Skin epidermis (tissue), 12 donors: ENCODE measurements at regions not wholly inside any gene's neighbourhood (a gene's known extent, or its start where the extent isn't known, plus 50 kb on each side); places are given as distances from the start of the nearest gene placed in this dataset.

Source experiments
- H3K27ac ChIP-seq, 21 experiments: fragments of 200-600 bp; sonication (generic) in 11 of 21; one replicate each; pipeline ENCODE4 v1.5.0; 2020; ENCODE audit warnings: mild to moderate bottlenecking in 3 of 21, inconsistent platforms in 2 of 21, moderate library complexity in 2 of 21
- H3K4me3 ChIP-seq, 7 experiments: fragments of 200-600 bp; sonication (generic) in 2 of 7; one replicate each; pipeline ENCODE4 v1.5.0; 2020; ENCODE audit warnings: inconsistent platforms in 2 of 7, mild to moderate bottlenecking in 2 of 7, moderate library complexity in 1 of 7

DNA sequence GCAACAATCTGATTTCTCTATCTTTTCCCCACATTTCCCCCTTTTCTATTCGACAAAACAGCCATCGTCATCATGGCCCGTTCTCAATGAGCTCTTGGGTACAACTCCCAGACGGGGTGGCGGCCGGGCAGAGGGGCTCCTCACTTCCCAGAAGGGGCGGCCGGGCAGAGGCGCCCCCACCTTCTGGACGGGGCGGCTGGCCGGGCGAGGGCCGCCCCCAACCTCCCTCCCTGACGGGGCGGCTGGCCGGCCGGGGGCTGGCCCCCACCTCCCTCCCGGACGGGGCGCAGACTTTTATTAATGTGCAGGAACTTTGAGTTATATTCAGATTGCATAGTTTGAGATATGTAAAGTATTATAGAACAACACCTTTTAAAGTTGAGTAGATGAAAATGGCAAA is 64.4 kb upstream of the HPGD start:
- H3K4me3 ChIP-seq, result no peak overlapping the region

DNA sequence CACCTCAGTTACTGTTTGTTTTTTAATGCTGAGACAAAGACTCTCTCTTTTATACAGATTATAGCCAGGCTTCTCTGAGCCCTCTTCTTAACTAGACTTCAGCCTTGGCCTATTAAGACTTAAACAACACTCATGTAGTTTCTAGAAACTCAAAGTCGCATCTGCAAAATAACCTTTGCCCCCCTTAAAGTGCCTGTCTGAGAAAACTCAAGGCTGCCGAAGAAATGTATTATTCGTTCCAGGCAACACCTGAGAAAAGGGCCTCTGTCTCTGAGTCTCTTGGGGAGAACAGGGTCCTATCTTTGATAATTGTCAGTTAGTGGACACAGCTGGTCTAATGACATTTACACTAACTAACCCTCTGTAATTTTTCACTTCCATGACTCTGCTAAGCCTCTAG is 60.8 kb upstream of the HPGD start:
- H3K4me3 ChIP-seq, result no peak overlapping the region
- H3K27ac ChIP-seq, result no peak overlapping the region

More for the DNA sequence above, 64.4 kb upstream of the HPGD start:
- H3K27ac ChIP-seq, result no peak overlapping the region

DNA sequence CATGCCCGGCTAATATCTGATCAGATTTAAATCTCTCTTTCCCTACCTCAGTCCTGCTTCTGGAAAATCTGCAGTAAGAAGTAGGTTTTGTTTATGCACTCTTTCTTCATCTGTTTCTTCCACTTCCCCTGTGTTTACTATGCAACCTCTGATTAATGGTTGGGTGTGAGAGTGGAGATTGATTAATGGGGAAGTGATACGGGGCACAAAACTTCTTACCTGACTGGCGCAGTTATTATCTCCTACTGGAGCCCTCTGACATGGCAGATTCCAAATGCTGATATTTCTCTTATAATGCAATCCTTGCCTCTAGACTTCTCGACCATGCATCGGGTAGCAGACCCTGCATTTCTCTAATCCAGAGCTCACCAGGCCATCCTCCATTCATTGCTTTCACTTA is 60.2 kb upstream of the HPGD start:
- Histone ChIP-seq H3K27ac (peak overlapping the region in 1 of 21 experiments; percentile 24), H3K4me3 (no peak overlapping the region)

DNA sequence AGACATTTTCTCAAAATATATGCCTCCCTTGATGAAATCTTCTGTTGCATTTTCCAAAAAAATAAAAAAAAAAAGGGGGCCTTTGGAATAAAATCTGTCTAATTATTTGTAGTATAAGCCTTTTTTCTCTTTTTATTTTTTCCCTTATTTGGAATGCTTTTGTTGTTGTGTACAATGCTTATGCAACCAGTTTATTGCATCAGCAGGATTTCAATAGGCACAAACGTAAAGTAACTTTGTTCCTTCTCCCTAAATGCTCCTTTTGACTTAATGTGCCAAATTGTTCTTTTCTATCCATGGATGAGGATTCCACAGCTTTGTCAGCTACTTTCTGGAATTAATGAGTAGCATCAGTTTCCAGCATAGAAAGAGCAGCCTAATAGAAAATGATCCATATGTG is 59.6 kb upstream of the HPGD start:
- Histone ChIP-seq H3K4me3 (no peak overlapping the region), H3K27ac (peak overlapping the region in 1 of 21 experiments; percentile 24)

DNA sequence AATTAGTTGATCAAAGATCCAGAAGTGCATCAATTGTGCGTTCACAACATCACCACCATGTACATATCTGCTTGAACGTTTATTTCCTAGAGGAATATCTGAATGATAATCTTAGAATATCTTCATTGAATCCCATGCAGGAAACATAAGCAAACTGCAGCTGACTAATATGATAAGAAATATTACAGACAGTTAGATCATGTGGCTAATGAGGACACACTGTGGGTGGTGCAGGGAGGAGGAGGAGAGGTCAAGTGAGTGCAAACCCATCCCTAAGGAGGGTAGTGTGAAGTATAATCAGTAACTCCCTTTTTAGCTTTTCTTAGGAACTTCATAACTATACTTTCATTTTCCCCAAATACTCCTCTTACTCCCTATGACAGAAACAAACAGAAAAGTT is 58.3 kb upstream of the HPGD start:
- no peak overlapping the region for H3K27ac ChIP-seq

DNA sequence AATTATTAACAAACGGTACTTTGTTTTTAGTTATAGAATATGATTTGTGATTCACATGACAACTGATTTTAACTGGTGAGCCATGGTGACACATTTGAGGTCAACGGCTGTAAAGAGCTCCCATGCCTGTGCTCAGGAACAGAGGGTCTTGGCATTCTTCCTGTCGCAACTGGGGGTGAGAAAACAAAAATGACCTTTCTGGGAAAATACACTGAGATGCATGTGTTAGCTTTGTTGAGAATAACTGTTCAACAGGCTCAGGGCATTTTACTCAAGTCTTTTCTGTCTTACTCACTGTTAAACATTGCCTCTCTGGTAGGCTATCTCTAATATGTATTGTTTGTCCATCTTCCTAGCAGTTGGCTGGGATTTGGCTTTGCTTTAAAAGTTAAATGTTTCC is 57.1 kb upstream of the HPGD start:
- Histone ChIP-seq H3K27ac (no peak overlapping the region), H3K4me3 (no peak overlapping the region)

More for the DNA sequence above, 58.3 kb upstream of the HPGD start:
- H3K4me3 ChIP-seq, result no peak overlapping the region

DNA sequence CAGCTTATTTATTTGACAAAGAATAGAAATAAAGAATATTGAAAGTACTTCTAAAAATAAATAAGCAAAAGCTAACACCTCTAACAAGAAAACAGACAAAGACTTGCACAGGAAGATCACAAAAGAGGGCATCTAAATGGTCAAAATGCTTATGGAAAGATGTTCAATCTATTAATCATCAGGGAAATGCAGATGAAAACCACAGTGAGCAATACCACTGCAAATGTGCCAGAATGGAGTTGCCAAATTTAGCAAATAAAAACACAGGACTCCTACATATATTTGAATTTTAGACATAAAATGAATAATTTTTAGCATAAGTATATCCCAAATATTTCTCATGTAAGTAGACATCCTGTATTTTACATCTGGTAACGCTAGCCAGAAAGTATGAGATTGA is 56.1 kb upstream of the HPGD start:
- H3K27ac ChIP-seq, result no peak overlapping the region

DNA sequence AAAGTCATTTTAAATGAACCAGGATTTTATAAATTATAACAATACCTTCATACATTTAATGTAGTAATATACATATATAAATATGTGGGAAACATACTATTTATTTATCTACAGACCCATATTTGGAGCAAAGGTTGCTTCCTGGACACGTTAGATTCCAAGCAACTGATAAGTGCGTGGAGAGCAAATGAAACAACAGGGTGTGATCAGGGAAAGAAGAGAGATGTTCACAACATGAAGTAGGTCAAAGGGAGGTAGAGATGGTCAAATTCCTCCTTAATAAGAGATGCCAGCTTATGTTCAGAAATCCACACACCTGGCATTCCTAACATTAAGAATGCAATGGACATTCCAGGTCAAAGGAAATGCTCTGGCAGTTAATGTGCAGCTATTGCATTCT is 53.1 kb upstream of the HPGD start:
- Histone ChIP-seq H3K4me3 (no peak overlapping the region), H3K27ac (no peak overlapping the region)

More for the DNA sequence above, 56.1 kb upstream of the HPGD start:
- no peak overlapping the region for H3K4me3 ChIP-seq
